ENCODE measurements at regions not wholly inside any gene's neighbourhood (a gene's known extent, or its start where the extent isn't known, plus 50 kb on each side); places are given as distances from the start of the nearest gene placed in this dataset.
"Not testable (repeated sequence)": the region's sequence is repeated elsewhere in the genome, so short reads cannot be mapped to it uniquely, and the experiment has no call there.

DNA sequence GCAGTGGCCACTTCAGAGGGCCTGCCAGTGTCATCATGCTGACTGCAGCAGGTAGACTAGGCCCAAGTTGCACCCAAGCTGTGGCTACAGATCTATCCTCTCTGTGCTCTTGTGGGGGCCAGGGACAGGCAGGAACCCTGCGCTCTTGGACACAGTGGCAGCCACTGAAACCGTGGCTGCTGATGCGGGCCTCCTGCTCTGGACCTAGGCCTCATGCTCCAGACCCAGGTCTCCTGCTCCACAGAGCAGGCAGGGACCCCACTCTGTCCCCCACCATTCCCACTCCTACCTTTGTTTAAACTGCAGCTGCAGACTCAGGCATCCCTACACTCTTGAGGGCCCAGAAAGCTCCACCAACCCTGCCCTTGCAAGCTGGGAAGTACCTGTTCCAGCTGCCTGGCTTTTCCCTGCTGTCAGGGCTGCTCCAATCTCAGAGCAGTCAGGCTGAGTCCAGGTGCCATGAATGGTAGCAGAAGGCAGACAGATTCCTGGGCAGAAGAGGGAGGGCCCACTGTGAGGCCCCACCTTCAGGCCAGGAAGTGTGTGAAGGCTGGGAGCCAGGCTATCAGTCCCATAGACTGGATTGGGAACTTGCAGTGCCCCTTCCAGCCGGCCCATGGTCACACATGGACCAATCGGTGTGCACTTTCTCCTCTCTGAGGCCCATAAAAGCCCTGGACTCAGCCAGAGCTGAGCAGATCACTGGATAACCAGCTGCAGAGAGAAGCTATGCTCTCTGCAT is 634.0 kb upstream of the SEMA3D start:
- TF ChIP-seq, protein P1, sequence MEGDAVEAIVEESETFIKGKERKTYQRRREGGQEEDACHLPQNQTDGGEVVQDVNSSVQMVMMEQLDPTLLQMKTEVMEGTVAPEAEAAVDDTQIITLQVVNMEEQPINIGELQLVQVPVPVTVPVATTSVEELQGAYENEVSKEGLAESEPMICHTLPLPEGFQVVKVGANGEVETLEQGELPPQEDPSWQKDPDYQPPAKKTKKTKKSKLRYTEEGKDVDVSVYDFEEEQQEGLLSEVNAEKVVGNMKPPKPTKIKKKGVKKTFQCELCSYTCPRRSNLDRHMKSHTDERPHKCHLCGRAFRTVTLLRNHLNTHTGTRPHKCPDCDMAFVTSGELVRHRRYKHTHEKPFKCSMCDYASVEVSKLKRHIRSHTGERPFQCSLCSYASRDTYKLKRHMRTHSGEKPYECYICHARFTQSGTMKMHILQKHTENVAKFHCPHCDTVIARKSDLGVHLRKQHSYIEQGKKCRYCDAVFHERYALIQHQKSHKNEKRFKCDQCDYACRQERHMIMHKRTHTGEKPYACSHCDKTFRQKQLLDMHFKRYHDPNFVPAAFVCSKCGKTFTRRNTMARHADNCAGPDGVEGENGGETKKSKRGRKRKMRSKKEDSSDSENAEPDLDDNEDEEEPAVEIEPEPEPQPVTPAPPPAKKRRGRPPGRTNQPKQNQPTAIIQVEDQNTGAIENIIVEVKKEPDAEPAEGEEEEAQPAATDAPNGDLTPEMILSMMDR (IDR thresholded peaks at IDR 0.05; ENCODE audit: low read depth, low read length), result no peak
- DNase-seq (ENCODE audit: extremely low read depth, low read depth), result no peak

- TF ChIP-seq, protein P1 (IDR thresholded peaks at IDR 0.05; ENCODE audit: low read depth, low read length), result no peak
These were observed 628.7 kb upstream of the SEMA3D start for GRCh38 chr7:85815526-85815925.

GRCh38 chr7:85806321-85806720 is 619.5 kb upstream of the SEMA3D start:
- no peak for DNase-seq (ENCODE audit: extremely low read depth, low read depth)
- TF ChIP-seq, protein P1 (IDR thresholded peaks at IDR 0.05; ENCODE audit: low read depth, low read length), result no peak; the same call in 1 of the 2 replicates

More at GRCh38 chr7:85815526-85815925, 628.7 kb upstream of the SEMA3D start:
- no peak for DNase-seq (ENCODE audit: extremely low read depth, low read depth)

DNA sequence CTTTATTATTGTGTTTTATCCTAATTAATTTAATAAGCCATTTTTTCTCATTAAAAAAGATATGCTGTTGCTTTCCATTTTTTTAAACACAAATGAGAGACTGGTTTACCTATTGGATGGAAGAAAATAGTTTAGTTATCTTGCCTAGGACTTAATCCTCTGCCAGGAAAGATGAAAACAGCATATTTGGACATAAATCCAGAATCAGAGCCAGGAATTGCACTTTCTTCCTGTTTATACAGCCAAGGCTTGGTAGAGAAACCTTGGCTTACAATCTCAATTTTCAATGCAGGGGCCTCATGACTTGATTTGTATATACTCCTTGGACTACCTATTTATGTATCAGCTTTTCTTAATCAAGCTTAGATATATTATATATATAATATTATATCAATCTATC is 618.8 kb upstream of the SEMA3D start:
- TF ChIP-seq, protein P1 (IDR thresholded peaks at IDR 0.05; ENCODE audit: low read depth, low read length), result no peak
- no peak for DNase-seq (ENCODE audit: extremely low read depth, low read depth)

DNA sequence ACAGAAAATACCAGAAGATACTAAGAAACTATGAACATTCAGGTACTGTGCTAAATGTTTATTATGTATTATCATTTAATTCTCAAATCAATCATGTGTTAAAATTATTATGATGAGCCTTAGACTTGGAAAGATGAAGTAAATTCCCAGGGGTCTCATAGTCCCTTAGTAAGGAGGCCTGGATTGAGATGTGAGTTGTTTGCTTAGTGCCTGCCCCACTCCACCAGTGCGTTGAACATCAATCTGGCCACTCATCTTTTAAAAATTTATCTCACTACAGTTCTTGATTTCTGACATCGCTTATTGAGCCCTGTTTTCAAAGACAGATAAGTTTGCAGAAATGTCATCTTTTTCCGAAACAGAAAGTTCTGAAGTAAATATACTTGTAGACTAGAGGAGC is 618.4 kb upstream of the SEMA3D start:
- TF ChIP-seq, protein P1 (IDR thresholded peaks at IDR 0.05; ENCODE audit: low read depth, low read length), result no peak
- DNase-seq (ENCODE audit: extremely low read depth, low read depth), result no peak

DNA sequence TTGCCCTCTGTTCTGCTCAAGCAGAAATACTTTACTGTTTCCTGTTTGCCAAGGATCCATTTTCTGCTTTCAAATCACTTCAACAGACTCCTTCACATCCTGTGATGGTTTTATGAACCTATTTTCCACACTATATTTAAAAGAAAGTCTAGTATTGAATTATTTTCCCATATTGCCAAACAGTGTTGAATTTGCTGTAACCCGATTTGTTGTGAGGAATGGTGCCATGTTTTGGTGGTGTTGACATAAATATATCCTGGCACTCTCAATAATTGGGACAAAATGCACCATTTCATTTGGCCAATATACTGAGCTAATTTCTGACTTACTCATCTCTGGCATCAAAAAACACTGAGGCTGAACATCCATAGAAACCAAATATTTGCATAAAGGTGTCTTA is 615.4 kb upstream of the SEMA3D start:
- DNase-seq (ENCODE audit: extremely low read depth, low read depth), result no peak
- TF ChIP-seq, protein P1 (IDR thresholded peaks at IDR 0.05; ENCODE audit: low read depth, low read length), result no peak

DNA sequence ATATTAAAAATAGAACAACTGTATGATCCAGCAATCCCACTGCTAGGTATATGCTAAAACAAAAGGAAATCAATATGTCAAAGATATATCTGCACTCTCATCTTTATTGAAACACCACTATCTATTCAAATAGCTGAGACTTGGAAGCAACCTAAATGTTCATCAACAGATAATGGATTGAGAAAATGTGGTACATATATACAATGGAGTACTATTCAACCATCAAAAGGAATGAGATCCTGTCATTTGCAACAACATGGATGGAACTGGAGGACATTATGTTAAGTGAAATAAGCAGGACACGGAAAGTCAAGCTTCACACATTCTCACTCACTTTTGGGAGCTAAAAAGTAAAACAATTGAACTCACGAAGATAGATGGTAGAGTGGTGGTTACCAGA is 610.1 kb upstream of the SEMA3D start:
- DNase-seq (ENCODE audit: extremely low read depth, low read depth), result no peak
- TF ChIP-seq, protein P1 (IDR thresholded peaks at IDR 0.05; ENCODE audit: low read depth, low read length), result no peak

GRCh38 chr7:85791098-85791497 is 604.2 kb upstream of the SEMA3D start:
- not testable (repeated sequence) for DNase-seq (ENCODE audit: extremely low read depth, low read depth)

Measured in AG09319 (cell line).